ENCODE measurements at regions not wholly inside any gene's neighbourhood (a gene's known extent, or its start where the extent isn't known, plus 50 kb on each side); places are given as distances from the start of the nearest gene placed in this dataset.
A peak's percentile ranks its signal among the peaks of the same experiment; 100 is the strongest.

DNA sequence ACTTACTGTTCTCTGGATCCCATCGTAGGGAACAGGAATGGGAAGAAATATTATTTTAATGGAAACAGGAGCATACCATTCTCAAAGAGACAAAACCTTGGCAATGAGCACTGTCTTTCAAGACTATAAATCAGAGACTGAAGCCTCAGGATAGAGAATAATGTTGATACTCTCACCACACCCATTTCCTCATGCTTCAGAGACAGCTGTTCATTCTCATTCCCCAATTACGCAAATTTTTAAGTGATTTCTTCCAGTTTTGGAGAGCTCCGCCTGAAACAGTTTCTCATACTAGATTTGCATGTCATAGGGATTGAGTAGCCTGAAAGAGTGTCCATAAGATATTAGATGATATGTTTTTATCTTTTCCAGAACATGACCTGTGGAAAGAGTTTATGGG is 290.5 kb upstream of the RASA1 start:
- Histone ChIP-seq H3K27ac (ENCODE audit: control insufficient read depth, insufficient read depth, low read length) (no peak overlapping the region), H4K20me1 (ENCODE audit: control insufficient read depth, extremely low read depth, insufficient read depth, low read length) (no peaks in the 10 kb centered on the region), H3K36me3 (ENCODE audit: control insufficient read depth in 2 of 2, extremely low read depth in 1 of 2, insufficient read depth in 2 of 2, low read length in 2 of 2) (no peaks in the 10 kb centered on the region), H3K9ac (ENCODE audit: control insufficient read depth, extremely low read depth, insufficient read depth, low read length) (no peak overlapping the region), H3K79me2 (ENCODE audit: control insufficient read depth, insufficient read depth, low read length) (no peaks in the 10 kb centered on the region), H3K9me3 (ENCODE audit: control insufficient read depth, low read depth, low read length) (no peaks in the 10 kb centered on the region), H3K4me1 (ENCODE audit: control insufficient read depth, extremely low read depth, insufficient read depth, low read length) (no peaks in the 10 kb centered on the region), H3K9me1 (ENCODE audit: control insufficient read depth, extremely low read depth, insufficient read depth, low read length) (no peaks in the 10 kb centered on the region), H3K27me3 (ENCODE audit: control insufficient read depth, extremely low read depth, insufficient read depth, low read length) (no peaks in the 10 kb centered on the region), H3K4me3 (ENCODE audit: control insufficient read depth in 2 of 3, extremely low read depth in 1 of 3, insufficient read depth in 2 of 3, low read depth in 1 of 3, low read length in 3 of 3) (no peak overlapping the region), H3K4me2 (ENCODE audit: control insufficient read depth, extremely low read depth, insufficient read depth, low read depth, low read length) (no peak overlapping the region), H2AFZ (ENCODE audit: control insufficient read depth, low read length) (peak overlapping the region; percentile 42)
- dilution Hi-C loops (cut with MboI; ENCODE audit: extremely low pct_ligation_motif_present, low sequenced_read_pairs): no loop called here
- FAIRE-seq: no peak
- no peak for DNase-seq (ENCODE audit: low read depth, low spot score)
- TF ChIP-seq EZH2 (IDR thresholded peaks at IDR 0.05; ENCODE audit: low read length): no peak
- TF ChIP-seq, protein P1, sequence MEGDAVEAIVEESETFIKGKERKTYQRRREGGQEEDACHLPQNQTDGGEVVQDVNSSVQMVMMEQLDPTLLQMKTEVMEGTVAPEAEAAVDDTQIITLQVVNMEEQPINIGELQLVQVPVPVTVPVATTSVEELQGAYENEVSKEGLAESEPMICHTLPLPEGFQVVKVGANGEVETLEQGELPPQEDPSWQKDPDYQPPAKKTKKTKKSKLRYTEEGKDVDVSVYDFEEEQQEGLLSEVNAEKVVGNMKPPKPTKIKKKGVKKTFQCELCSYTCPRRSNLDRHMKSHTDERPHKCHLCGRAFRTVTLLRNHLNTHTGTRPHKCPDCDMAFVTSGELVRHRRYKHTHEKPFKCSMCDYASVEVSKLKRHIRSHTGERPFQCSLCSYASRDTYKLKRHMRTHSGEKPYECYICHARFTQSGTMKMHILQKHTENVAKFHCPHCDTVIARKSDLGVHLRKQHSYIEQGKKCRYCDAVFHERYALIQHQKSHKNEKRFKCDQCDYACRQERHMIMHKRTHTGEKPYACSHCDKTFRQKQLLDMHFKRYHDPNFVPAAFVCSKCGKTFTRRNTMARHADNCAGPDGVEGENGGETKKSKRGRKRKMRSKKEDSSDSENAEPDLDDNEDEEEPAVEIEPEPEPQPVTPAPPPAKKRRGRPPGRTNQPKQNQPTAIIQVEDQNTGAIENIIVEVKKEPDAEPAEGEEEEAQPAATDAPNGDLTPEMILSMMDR (optimal IDR thresholded peaks at IDR 0.05 in 1 of 3, IDR thresholded peaks at IDR 0.05 in 1 of 3, conservative IDR thresholded peaks at IDR 0.05 in 1 of 3; ENCODE audit: extremely low read depth in 1 of 3, insufficient read depth in 2 of 3, low read length in 3 of 3): no peak

DNA sequence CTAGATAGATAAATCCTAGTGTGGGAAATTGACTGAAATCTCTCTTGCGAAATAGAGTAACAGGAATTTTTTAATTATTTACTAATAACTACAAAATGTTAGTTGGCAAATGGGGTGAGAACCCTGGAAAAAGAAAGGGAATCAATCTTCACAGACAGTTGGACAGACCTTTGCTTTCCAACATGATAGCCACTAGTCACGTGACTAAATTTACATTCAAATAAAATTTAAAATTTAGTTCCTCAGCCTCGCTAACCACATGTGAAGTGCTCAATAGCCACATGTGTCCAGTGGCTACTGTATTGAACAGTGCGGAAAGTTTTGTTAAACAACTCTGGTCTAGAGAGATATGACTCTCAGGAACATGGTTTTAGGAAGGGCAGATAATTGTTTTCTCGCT is 289.9 kb upstream of the RASA1 start:
- no peak overlapping the region for H3K4me2 ChIP-seq (ENCODE audit: control insufficient read depth, extremely low read depth, insufficient read depth, low read depth, low read length)
- H3K4me1 ChIP-seq (ENCODE audit: control insufficient read depth, extremely low read depth, insufficient read depth, low read length): no peaks in the 10 kb centered on the region
- no peaks in the 10 kb centered on the region for H3K36me3 ChIP-seq (ENCODE audit: control insufficient read depth in 2 of 2, extremely low read depth in 1 of 2, insufficient read depth in 2 of 2, low read length in 2 of 2)
- no peak for FAIRE-seq
- no peak for DNase-seq (ENCODE audit: low read depth, low spot score)
- no peaks in the 10 kb centered on the region for H3K27me3 ChIP-seq (ENCODE audit: control insufficient read depth, extremely low read depth, insufficient read depth, low read length)
- H3K27ac ChIP-seq (ENCODE audit: control insufficient read depth, insufficient read depth, low read length): no peak overlapping the region
- H3K9me3 ChIP-seq (ENCODE audit: control insufficient read depth, low read depth, low read length): no peaks in the 10 kb centered on the region
- H3K79me2 ChIP-seq (ENCODE audit: control insufficient read depth, insufficient read depth, low read length): no peaks in the 10 kb centered on the region
- no peak overlapping the region for H3K4me3 ChIP-seq (ENCODE audit: control insufficient read depth in 2 of 3, extremely low read depth in 1 of 3, insufficient read depth in 2 of 3, low read depth in 1 of 3, low read length in 3 of 3)
- dilution Hi-C loops (cut with MboI; ENCODE audit: extremely low pct_ligation_motif_present, low sequenced_read_pairs): no loop called here
- H3K9me1 ChIP-seq (ENCODE audit: control insufficient read depth, extremely low read depth, insufficient read depth, low read length): no peaks in the 10 kb centered on the region
- no peak overlapping the region for H3K9ac ChIP-seq (ENCODE audit: control insufficient read depth, extremely low read depth, insufficient read depth, low read length)
- TF ChIP-seq, protein P1 (optimal IDR thresholded peaks at IDR 0.05 in 1 of 3, IDR thresholded peaks at IDR 0.05 in 1 of 3, conservative IDR thresholded peaks at IDR 0.05 in 1 of 3; ENCODE audit: extremely low read depth in 1 of 3, insufficient read depth in 2 of 3, low read length in 3 of 3): no peak
- TF ChIP-seq EZH2 (IDR thresholded peaks at IDR 0.05; ENCODE audit: low read length): no peak
- H4K20me1 ChIP-seq (ENCODE audit: control insufficient read depth, extremely low read depth, insufficient read depth, low read length): no peaks in the 10 kb centered on the region
- H2AFZ ChIP-seq (ENCODE audit: control insufficient read depth, low read length): no peak overlapping the region
